ENCODE measurements at regions not wholly inside any gene's neighbourhood (a gene's known extent, or its start where the extent isn't known, plus 50 kb on each side); places are given as distances from the start of the nearest gene placed in this dataset.

DNA sequence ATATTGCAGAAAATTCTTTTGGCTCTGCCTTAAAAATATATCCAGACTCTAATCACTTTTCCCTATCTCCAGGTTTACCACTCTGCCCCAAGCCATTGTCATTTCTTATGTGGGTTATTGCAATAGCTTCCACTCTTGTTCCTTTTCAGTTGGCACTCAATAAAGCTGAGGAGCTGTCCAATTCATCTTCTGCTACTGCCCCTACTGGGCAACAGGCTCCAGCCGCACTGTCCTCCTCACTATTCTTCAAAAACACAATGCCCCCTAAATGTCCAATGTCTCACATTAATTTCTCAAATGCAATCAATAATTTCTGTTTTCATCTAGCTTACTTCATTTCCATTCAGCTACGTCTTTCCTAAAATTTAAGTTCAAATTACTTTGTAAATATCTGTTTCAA lies 1262.5 kb upstream of the CDH2 start:
- TF ChIP-seq EP300 (IDR thresholded peaks at IDR 0.05) (no peak), POLR2A (IDR thresholded peaks at IDR 0.05) (no peak)
- TF ChIP-seq, protein P1, sequence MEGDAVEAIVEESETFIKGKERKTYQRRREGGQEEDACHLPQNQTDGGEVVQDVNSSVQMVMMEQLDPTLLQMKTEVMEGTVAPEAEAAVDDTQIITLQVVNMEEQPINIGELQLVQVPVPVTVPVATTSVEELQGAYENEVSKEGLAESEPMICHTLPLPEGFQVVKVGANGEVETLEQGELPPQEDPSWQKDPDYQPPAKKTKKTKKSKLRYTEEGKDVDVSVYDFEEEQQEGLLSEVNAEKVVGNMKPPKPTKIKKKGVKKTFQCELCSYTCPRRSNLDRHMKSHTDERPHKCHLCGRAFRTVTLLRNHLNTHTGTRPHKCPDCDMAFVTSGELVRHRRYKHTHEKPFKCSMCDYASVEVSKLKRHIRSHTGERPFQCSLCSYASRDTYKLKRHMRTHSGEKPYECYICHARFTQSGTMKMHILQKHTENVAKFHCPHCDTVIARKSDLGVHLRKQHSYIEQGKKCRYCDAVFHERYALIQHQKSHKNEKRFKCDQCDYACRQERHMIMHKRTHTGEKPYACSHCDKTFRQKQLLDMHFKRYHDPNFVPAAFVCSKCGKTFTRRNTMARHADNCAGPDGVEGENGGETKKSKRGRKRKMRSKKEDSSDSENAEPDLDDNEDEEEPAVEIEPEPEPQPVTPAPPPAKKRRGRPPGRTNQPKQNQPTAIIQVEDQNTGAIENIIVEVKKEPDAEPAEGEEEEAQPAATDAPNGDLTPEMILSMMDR (IDR thresholded peaks at IDR 0.05), result no peak
